GM11168 (cell line): ENCODE measurements at regions not wholly inside any gene's neighbourhood (a gene's known extent, or its start where the extent isn't known, plus 50 kb on each side); places are given as distances from the start of the nearest gene placed in this dataset.
"Not testable (repeated sequence)": the region's sequence is repeated elsewhere in the genome, so short reads cannot be mapped to it uniquely, and the experiment has no call there.

Experiments
- in situ Hi-C: fragments of 300-500 bp; cut with MboI; formaldehyde crosslinking; loops from one replicate; pipeline ENCODE4 v1.12.0; 2022; ENCODE audit warnings: low sequenced_read_pairs; ENCODE audit not compliant: unreplicated experiment

- in situ Hi-C loops, result not testable (repeated sequence)
These were observed 51.9 kb upstream of the MFGE8 start for GRCh38 chr15:88965097-88965496.

GRCh38 chr15:88970232-88970631 lies 57.1 kb upstream of the MFGE8 start:
- in situ Hi-C loops, result no loop called here

- in situ Hi-C loops, result no loop called here
These were observed 61.2 kb upstream of the MFGE8 start for GRCh38 chr15:88974392-88974791.

GRCh38 chr15:88975891-88976290 lies 62.7 kb upstream of the MFGE8 start:
- in situ Hi-C loops, result no loop called here

- in situ Hi-C loops, result no loop called here
These were observed 63.5 kb upstream of the MFGE8 start for GRCh38 chr15:88976656-88977055.

- in situ Hi-C loops, result no loop called here
These were observed 66.5 kb upstream of the MFGE8 start for GRCh38 chr15:88979674-88980073.

- in situ Hi-C loops, result no loop called here
These were observed 67.3 kb upstream of the MFGE8 start for GRCh38 chr15:88980498-88980897.

GRCh38 chr15:88981244-88982215 lies 68.4 kb upstream of the MFGE8 start:
- in situ Hi-C loops, result no loop called here

GRCh38 chr15:88982304-88982945 lies 69.2 kb upstream of the MFGE8 start:
- in situ Hi-C loops, result no loop called here

GRCh38 chr15:88982946-88983342 lies 69.8 kb upstream of the MFGE8 start:
- in situ Hi-C loops, result no loop called here

- in situ Hi-C loops, result no loop called here
These were observed 70.8 kb upstream of the MFGE8 start for GRCh38 chr15:88983861-88984429.

GRCh38 chr15:88985547-88986393 lies 72.6 kb upstream of the MFGE8 start:
- in situ Hi-C loops, result no loop called here

- in situ Hi-C loops, result no loop called here
These were observed 73.9 kb upstream of the MFGE8 start for GRCh38 chr15:88986949-88987590.

GRCh38 chr15:88987591-88987933 lies 74.4 kb upstream of the MFGE8 start:
- in situ Hi-C loops, result no loop called here

- in situ Hi-C loops, result no loop called here
These were observed 74.9 kb upstream of the MFGE8 start for GRCh38 chr15:88987934-88988671.

- in situ Hi-C loops, result no loop called here
These were observed 76.4 kb upstream of the MFGE8 start for GRCh38 chr15:88989578-88989977.

GRCh38 chr15:88990185-88990679 lies 77.1 kb upstream of the MFGE8 start:
- in situ Hi-C loops, result no loop called here

- in situ Hi-C loops, result no loop called here
These were observed 79.0 kb upstream of the MFGE8 start for GRCh38 chr15:88992216-88992615.

GRCh38 chr15:88992912-88993376 lies 79.8 kb upstream of the MFGE8 start:
- in situ Hi-C loops, result no loop called here
